GM19328 (cell line): ENCODE measurements at regions not wholly inside any gene's neighbourhood (a gene's known extent, or its start where the extent isn't known, plus 50 kb on each side); places are given as distances from the start of the nearest gene placed in this dataset.

Source experiments
- ATAC-seq: cut with Tn5 transposase; IDR thresholded peaks from one replicate; pipeline ENCODE4 v1.9.1; 2021; ENCODE audit warnings: mild to moderate bottlenecking, moderate library complexity; ENCODE audit not compliant: unreplicated experiment

DNA sequence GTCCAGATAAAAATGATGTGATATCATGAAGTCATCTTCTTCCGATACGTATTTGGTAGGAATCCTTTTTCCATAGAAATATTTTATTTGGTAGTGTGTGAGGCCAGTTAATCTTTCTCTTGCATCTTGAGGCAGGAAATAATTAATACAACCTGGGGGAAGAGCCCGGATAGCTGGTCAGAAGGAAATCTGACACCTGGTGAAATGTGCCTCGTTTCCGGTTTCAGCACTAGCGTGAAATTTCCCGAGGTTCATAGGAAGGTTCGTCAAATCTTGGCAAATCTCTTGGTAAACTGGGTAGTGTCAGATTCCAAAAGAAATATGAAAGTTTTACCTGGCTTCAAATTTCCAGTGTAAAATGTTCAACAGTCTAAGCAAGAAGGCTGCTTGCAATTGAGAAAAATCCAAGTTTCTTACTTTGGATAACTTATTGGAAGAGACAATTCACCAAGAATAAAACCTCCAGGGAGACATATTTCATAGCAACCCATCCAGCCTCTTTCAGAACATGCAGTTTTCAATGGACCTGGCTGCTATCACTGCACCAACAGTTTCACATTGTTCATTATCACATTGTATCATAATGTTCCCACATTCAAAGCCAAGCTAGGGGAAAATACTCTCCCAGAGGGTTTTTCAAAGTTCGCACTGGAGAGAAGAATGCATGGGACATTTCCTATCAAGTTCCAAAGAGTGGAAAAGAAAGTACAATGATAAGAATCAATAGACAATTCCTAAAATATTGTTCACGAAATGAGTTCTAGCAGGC lies 454.5 kb upstream of the CITED2 start:
- no peak for ATAC-seq

DNA sequence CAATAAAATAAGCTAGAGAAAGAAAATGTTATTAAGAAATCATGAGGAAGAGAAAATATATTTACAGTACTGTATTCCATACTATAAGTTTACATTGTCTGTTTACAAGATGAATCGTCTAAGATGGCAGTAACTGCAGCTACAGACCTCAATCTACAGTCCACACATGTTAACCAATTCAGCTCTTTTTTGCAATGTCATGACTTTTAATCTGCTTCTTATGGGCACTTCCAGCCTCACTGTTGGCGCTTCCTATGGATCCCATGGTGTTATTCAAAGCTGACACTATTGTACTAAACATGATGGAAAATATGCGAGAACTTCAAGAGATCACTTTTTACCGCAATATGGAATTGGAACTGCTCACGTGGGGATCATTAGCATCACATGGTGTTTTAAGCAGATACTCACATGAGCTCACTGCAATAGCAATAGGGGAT lies 451.5 kb upstream of the CITED2 start:
- ATAC-seq, result no peak

DNA sequence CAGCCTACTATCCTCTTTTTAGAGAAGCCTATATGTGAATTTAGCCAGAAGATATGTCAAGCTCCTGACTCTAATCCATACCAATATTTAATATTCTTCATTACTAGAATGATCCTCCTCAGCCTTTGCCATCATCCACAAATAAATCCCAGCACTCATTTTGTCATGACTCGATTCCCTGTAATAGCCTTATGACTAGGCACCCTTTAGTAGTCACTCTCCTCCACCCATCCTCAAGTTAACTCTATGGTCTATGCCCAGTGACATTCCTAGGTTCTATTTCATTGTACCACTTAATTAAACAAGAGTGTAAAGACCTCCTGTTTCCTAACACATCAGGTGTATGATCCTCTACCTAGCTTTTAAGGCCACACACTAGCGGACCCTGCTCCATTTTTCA lies 450.4 kb upstream of the CITED2 start:
- ATAC-seq, result no peak

DNA sequence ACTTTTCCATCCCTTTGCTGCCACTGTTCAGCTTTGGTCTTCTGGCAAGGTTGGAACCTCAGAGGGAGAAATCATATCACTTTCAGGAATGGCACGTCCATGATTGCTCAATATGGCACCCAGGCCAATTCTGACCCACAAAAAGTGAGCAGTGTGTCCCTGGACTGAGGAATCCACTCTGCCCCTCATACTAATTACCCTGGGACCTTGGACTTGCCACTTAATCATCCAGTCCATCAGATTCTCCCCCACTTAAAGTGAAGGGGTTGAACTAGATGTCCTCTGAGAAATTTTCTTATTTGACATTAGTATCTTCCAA lies 449.3 kb upstream of the CITED2 start:
- ATAC-seq, result no peak

DNA sequence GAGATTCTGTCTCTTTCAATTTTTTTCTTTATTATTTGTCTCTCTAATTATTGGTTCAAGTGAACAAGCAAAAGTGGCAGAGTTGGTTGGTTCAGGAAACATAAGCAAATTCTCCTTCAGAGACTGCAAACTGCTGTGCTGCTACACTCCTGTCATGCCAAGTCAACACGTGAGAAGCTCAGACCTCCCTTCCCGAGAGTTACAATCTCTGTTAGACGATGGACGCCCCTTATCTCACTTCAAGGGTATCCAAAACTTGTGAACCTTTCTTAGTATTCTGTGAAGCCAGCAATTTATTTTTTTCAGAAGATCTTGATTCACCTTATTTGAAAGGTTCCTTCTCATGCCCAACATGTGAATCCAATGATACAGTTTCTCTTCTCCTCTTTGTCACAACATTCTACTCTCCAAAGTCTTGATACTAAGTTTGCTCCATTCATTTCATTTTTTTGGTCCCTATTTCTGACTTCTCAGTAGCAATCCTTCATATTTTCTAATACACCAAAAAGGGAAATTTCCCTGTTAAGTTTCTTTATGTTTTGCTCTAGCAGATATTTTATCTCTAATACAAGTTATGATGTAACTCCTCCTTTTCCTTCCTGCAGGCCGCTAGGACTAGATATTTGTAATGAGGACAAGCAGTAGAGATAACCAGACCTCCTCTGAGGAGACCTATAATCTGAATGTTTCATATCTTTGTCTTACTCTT lies 448.8 kb upstream of the CITED2 start:
- ATAC-seq, result no peak

DNA sequence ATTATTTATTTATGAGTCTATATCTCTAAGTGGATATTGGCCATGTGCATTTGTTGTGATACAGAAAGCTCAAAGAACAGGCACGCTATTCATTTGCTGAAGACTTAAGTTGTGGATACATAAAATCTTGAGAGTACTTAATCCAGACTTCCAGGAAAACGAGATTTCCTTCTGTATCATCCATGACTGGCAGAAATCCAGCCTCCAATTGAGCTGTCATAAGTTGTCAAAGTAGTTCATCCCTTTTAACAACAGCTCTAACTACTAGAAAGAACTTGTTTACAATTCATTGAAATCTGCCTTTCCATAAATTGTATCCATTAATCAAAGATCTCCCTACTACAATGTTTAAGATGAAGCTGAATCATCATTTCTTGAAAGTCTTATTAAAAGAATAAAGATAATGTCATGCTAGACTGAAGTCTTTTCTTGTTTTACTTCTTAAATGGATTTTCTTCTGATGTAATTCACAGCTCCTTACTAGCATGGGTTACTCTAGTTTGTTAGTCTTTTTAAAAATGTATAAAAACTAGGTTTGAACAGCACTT lies 447.3 kb upstream of the CITED2 start:
- ATAC-seq, result no peak

DNA sequence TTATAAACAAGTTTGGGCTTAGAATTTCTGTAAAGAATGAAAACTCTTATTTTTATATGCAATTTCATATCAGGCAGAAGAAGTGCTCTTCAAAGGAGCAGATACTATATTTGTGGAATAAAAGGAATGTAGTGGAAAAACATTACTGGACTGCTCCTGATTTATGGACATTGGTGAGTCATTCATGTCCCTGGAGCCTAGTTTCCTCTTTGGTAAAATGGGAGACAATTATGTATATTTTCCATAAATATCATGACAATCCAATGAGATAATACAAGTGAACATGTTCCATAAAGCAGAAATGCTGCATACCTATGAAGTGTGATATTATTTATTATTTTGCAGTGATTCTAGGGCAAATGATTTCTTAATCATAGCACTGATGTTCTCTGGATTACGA lies 445.8 kb upstream of the CITED2 start:
- no peak for ATAC-seq

DNA sequence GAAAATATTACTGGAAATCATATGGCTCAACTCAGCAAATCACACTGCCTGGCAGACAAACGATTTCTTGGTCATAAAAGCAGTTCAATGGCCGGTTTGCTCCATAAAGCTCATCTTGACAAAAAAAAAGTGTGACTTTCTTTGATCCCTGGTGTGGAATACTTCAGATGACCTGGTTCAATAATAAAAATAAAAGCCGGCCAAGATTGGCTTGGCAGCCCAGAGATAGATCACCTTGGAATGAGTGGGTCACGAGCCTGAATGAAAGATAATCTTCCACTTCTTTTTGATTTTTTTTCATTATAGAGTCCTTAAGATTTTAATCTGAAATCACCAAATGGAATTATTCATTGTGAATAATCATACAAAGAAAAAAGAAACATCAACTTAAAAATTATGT lies 445.3 kb upstream of the CITED2 start:
- no peak for ATAC-seq

DNA sequence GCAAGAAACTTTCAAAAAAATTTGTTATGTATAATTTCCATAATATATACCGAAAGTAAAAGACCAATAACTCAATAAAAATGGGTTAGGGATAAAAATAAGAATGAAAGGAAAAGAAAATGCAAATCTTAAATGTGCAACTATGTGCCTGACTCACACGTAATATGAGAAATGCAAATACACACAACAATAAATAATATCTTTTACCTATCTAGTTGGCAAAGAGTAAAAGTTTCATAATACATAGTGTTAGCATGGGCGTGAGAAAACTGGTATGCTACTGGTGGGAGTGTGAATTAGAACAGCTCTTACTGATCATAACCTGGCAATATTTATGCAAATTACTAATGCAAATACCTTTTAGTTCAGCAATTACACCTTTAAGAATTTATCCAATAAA lies 438.5 kb upstream of the CITED2 start:
- no peak for ATAC-seq

DNA sequence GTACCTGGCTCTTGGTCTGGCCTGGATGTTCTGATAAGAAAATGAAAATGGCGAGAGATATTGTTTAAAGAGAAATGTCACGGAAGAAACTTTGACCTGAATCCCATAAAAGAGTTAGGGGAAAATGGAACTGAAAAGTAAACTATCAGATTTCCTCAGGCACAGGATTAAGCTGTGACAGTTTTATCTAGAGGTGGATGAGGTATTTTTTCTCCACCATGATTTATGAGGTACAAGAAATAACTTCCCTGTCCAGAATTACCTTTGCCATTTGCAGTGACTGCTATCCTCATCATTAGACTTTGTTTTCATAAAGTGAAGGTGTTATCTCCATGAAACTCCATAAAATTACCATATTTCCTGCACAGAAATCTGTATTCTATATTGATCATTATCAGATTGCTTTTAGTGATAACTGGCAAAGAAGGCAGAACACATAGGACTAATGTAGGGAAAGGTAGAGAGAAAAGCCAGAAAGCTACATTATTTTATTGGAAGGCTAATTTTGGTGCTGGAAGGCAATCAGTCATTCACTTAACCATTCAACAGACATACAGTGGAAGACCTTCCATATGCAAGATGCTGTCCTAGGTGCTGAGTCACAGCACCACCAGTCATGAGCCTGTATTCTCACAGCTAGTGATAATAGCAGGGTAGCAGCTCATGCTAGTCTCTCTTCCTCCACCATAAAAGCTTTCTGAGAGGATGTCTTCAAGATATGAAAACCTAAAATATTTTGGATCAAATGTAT lies 427.3 kb upstream of the CITED2 start:
- ATAC-seq, result no peak

DNA sequence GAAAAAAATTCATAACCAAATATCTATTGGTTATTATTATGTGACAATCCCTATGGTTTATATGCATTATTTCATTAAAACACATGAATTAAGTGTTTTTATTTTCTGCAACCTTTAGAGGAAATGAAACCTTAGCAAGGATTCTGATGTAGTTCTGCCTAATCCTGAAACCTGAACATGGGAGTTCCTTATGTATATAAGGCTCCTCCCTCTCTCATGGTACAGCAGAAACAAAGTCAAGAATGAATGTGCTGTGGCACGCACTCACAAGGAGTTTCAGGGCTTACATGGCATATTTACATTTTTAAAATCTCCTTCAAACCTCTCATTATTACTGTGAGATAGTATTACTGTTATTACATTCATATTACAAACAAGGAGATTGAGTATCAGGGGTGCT lies 426.4 kb upstream of the CITED2 start:
- ATAC-seq, result peak; percentile 80

DNA sequence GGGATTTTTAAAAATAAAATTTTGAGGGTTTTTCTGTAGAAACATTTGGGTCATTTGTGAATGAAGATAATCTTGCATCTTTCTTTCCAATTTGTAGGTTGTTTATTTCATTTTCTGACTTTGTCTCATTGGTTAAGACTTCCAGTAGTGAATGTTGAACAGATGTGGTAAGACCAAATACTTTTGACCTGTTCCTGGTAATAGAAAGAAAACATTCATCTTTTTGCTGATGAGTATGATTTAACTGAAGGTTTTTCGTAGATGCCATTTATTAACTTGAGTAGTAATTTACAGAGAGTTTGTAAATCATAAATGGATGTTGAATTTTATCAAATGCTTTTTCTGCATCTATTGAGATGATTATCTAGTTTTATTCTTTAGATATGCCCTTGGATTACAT lies 416.1 kb upstream of the CITED2 start:
- no peak for ATAC-seq

DNA sequence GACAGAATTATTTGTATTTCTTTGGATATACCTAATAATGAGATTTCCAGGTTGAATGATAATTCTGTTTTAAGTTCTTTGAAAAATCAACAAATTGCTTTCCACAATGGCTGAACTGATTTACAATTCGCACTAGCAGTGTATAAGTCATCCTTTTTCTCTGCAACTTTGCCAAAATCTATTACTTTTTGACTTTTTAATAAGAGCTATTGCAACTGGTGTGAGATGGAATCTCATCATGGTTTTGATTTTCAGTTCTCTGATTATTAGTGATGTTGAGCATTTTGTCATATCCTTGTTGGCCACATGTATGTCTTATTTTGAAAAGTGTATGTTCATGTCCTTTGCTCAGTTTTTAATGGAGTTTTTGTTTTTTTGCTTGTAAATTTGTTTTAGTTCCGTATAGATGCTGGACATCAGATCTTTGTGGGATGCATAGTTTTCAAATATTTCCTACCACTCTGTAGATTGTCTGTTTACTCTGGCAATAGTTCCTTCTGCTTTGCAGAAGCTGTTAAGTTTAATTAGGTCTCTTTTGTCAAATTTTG lies 409.8 kb upstream of the CITED2 start:
- no peak for ATAC-seq

DNA sequence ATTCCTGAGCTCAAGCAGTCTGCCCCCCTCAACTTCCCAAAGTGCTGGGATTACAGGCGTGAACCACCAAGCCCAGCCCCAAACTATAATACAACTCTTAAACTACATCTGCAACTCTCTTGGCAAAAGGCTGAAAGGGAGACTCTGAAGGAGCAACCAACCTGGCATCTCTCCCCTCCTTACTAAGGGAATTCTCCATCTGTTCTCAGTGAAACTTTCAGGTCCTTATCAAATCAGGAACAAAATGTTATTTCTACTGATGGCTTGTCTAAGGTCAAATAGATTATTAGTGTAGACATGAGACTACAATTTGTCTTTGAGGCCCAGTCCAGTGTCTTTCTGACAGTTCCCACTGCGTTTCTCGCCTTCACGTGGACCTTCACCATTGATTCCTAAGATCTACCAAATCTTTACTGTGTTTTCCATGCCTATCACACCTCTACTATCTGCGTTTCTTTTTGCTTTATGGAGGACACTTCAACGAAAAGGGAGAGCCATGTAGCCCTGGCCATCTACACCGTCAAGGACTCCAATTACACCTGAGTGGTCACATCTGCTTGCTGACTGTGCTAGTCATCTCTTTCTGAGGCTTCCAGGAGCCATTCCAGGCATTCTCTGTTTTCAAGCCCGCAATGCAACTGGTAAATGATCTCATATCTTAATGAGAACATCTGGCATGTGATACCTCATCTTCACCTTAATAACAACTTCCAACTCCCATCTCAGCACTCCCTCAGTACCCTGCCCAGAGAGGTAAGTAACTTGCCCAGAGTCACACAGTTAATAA lies 405.7 kb upstream of the CITED2 start:
- ATAC-seq, result no peak

DNA sequence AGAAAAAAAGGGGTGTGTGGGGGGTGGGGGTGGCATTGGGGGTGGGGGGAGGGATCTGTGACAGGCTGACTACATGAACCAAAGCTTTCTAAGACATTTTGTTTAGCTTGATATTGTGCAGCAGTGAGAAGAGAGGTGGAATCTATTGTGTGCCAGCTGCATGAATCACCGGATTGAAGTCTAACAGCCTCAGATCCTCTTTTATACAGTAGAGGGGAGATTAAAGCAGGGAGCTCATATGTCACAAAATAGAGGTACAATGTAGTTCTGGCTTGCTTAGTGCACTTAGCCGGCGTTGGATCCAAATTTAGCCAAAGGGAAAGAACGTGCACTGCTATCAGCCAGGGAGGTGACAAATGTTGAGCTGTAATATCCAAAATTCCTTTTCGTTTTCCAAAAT lies 404.2 kb upstream of the CITED2 start:
- no peak for ATAC-seq

DNA sequence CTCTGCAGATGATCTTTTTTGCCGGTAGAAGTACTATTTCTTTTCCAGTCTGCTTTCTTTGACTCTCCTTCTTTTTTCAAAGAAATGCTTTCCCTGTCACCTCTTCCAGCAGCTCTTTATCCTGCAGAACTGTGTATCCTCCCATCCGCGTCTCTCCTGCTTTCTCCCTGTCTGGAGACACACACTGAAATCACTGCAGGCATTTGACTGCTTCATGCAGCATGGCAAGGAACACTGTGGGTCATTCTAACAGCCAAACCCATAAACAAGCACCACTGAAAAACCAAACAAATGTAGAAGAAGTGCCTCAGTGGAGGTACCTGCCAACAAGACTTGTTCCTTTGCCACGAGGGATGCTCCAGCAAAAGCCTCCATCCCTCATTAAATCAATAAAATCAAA lies 403.7 kb upstream of the CITED2 start:
- ATAC-seq, result no peak

DNA sequence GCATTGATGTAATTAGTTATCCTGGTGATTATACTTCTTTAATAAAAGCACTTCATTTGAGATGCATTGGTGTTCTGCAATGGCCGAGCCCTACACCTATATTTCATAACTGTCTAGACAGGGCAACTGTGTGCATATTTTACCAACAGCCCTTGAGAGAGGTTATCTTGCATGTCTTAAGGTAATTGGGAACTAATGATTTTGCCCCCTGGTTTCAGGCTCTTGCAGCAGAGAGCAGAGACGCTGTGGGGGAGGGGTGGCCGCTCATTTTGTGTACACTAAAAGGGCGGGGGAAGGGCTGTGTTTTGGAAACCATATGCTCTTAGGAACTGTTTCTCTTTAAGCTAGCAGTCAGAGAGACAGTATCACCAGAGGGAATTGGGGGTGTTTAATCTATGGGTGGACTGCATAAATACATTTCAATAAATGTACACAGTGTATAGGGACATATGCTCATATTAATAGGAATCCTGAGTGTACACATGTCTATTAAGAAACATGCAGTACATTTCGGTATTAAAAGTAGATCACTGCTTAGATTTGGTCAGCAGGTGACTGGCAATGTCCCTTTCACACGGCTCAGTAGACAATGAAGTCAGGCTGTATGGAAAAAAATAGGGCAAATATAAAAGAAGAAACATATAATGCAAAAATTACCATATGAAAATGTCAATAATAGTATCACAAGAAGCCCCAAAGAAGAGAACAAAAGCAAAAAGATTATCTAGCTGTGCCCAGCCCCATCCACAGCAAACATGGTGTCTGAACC lies 402.9 kb upstream of the CITED2 start:
- ATAC-seq, result no peak

DNA sequence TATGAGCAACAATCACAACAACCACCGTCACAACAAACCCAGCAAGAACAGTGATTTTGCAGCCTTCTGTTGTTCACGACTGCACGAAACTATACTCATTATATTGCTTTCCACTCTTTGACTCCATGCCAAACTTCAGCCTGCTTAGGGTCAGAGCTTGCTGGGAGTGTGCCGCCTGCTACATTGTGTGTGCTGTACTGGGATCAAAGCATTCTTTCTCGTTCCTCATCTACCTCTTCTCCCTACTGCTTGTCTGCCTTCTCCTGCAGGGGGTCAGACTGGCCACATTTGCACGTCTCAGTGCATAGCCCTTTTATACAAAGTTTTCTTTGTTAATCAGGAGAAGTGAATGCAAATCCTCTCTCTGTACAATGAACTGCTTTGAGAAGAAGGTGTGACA lies 401.6 kb upstream of the CITED2 start:
- ATAC-seq, result no peak

DNA sequence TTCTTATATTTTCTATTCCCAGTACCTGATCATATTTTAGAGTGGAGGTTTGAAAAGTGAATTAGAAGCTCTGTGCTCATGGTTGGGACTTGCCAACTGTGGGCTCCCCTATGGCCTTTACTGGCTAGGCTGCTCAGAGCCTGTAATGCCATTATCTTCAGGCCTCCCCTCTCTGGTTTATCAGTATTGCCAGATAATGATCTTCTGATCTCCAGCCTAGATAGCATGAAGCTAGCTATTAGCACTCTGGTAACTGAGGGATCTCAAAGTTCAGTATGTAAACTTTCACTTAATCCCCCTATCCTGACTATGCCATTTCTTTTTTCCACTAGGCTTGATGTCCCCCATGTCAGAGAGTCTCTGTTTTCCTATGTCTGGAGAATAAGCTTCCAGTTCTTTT lies 393.7 kb upstream of the CITED2 start:
- no peak for ATAC-seq

DNA sequence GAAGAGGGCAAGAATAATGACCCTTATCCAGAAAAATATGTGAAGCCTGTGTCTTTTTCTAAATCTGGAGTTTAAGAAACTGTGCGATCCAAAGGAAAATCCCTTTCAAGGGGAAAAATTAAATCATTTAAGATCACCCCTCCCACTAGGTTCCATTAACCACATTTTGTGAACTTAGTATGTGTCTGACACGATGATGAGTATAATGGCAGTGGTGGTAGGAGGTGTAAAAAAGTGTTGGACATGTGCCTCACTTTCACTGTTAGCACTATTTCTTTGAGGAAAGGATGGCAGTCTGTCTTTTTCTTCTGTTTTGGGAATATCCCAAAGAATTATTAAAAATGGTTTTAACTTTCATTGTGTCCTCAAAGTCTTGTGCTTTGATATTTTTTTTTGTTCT lies 392.3 kb upstream of the CITED2 start:
- ATAC-seq, result no peak
